ENCODE measurements at regions not wholly inside any gene's neighbourhood (a gene's known extent, or its start where the extent isn't known, plus 50 kb on each side); places are given as distances from the start of the nearest gene placed in this dataset.

GRCh38 chr2:144632809-144633208 lies 112.9 kb upstream of the ZEB2 start:
- intact Hi-C loops (cut with DNase I): no loop called here
- TF ChIP-seq CTCF (IDR thresholded peaks at IDR 0.05): no peak
- TF ChIP-seq POLR2A (IDR thresholded peaks at IDR 0.05): no peak
- peaks cover 0 to 5% of the 10 kb centered on the region in 2 donors for H3K4me1 ChIP-seq (replicated peaks in 1 of 2)
- H3K4me3 ChIP-seq: no peak overlapping the region
- WGBS, 4 donors: 83 to 93% (median 89%) methylated on average over 2 of the region's 2 CpGs
- no peaks in the 10 kb centered on the region for H3K36me3 ChIP-seq (replicated peaks in 1 of 2)
- no peaks in the 10 kb centered on the region for H3K9me3 ChIP-seq (replicated peaks in 1 of 3)
- DNase-seq: no peak
- H3K27me3 ChIP-seq: no peaks in the 10 kb centered on the region
- no peak overlapping the region for H3K27ac ChIP-seq

GRCh38 chr2:144631636-144632035 lies 111.7 kb upstream of the ZEB2 start:
- Histone ChIP-seq H3K4me3 (no peak overlapping the region), H3K27ac (no peak overlapping the region), H3K36me3 (replicated peaks in 1 of 2) (no peaks in the 10 kb centered on the region), H3K27me3 (no peaks in the 10 kb centered on the region), H3K9me3 (replicated peaks in 1 of 3) (no peaks in the 10 kb centered on the region), H3K4me1 (replicated peaks in 1 of 2) (peaks cover 0 to 5% of the 10 kb centered on the region in 2 donors)
- intact Hi-C loops (cut with DNase I): no loop called here
- TF ChIP-seq POLR2A (IDR thresholded peaks at IDR 0.05) (no peak), CTCF (IDR thresholded peaks at IDR 0.05) (no peak)
- DNase-seq: no peak
- 86 to 100% (median 96%) methylated on average over 1 of the region's 1 CpG for WGBS, 4 donors

GRCh38 chr2:144630459-144631215 lies 110.7 kb upstream of the ZEB2 start:
- Histone ChIP-seq H3K27me3 (no peaks in the 10 kb centered on the region), H3K36me3 (replicated peaks in 1 of 2) (no peaks in the 10 kb centered on the region), H3K4me1 (replicated peaks in 1 of 2) (peaks cover 0 to 5% of the 10 kb centered on the region in 2 donors), H3K27ac (no peak overlapping the region), H3K9me3 (replicated peaks in 1 of 3) (no peaks in the 10 kb centered on the region), H3K4me3 (no peak overlapping the region)
- WGBS, 4 donors: 83 to 87% (median 85%) methylated on average over 2 of the region's 2 CpGs
- DNase-seq: peak in 3 of 7 donors; percentile 11 to 27 (median 16)
- intact Hi-C loops (cut with DNase I): no loop called here
- TF ChIP-seq POLR2A (IDR thresholded peaks at IDR 0.05) (no peak), CTCF (IDR thresholded peaks at IDR 0.05) (no peak)

GRCh38 chr2:144629935-144630334 lies 110.0 kb upstream of the ZEB2 start:
- Histone ChIP-seq H3K4me1 (replicated peaks in 1 of 2) (peaks cover 0 to 5% of the 10 kb centered on the region in 2 donors), H3K27me3 (no peaks in the 10 kb centered on the region), H3K9me3 (replicated peaks in 1 of 3) (no peaks in the 10 kb centered on the region), H3K27ac (no peak overlapping the region), H3K4me3 (no peak overlapping the region), H3K36me3 (replicated peaks in 1 of 2) (no peaks in the 10 kb centered on the region)
- TF ChIP-seq CTCF (IDR thresholded peaks at IDR 0.05): no peak
- no peak for TF ChIP-seq POLR2A (IDR thresholded peaks at IDR 0.05)
- intact Hi-C loops (cut with DNase I): no loop called here
- DNase-seq: no peak
